H9 (cell line): ENCODE measurements at regions not wholly inside any gene's neighbourhood (a gene's known extent, or its start where the extent isn't known, plus 50 kb on each side); places are given as distances from the start of the nearest gene placed in this dataset.

Source experiments
- DNase-seq: peaks from one replicate; pipeline ENCODE4 v3.0.0-alpha.2; 2017
- H2AFZ ChIP-seq: one replicate; pipeline ENCODE4 v1.6.1; 2013; ENCODE audit warnings: mild to moderate bottlenecking, low read length, control low read depth, moderate library complexity
- H2AK5ac ChIP-seq: 2 replicates; pipeline ENCODE4 v1.6.1; 2013; ENCODE audit warnings: low read length, control low read depth, mixed read lengths; ENCODE audit not compliant: insufficient read length
- H2BK120ac ChIP-seq: one replicate; pipeline ENCODE4 v1.6.1; 2013; ENCODE audit warnings: low read depth, mild to moderate bottlenecking, low read length, control low read depth, inconsistent platforms; ENCODE audit not compliant: poor library complexity, severe bottlenecking
- H2BK12ac ChIP-seq: 2 replicates; pipeline ENCODE4 v1.6.1; 2013; ENCODE audit warnings: low read length, control low read depth, mixed read lengths, low read depth; ENCODE audit not compliant: insufficient read length
- H2BK15ac ChIP-seq: 2 replicates; pipeline ENCODE4 v1.6.1; 2013; ENCODE audit warnings: low read depth, low read length, control low read depth
- H2BK20ac ChIP-seq: one replicate; pipeline ENCODE4 v1.6.1; 2013; ENCODE audit warnings: low read depth, mild to moderate bottlenecking, low read length, control low read depth, inconsistent platforms; ENCODE audit not compliant: poor library complexity, severe bottlenecking
- H2BK5ac ChIP-seq: 2 replicates; pipeline ENCODE4 v1.6.1; 2013; ENCODE audit warnings: low read length, control low read depth, mixed read lengths; ENCODE audit not compliant: insufficient read length
- H3K14ac ChIP-seq: 2 replicates; pipeline ENCODE4 v1.6.1; 2013; ENCODE audit warnings: low read length, control low read depth; ENCODE audit not compliant: insufficient read depth
- H3K18ac ChIP-seq: 2 replicates; pipeline ENCODE4 v1.6.1; 2013; ENCODE audit warnings: low read depth, mild to moderate bottlenecking, mixed read lengths, low read length, control low read depth; ENCODE audit not compliant: insufficient read length
- H3K23ac ChIP-seq: 2 replicates; pipeline ENCODE4 v1.6.1; 2013; ENCODE audit warnings: low read length, control low read depth, mixed read lengths, low read depth; ENCODE audit not compliant: insufficient read length
- H3K23me2 ChIP-seq: 2 replicates; pipeline ENCODE4 v1.6.1; 2013; ENCODE audit warnings: low read depth, mild to moderate bottlenecking, mixed read lengths, low read length, control low read depth; ENCODE audit not compliant: insufficient read length, poor library complexity, severe bottlenecking
- H3K27ac ChIP-seq: 2 replicates; pipeline ENCODE4 v1.5.1; 2013; ENCODE audit warnings: low read length, control low read depth, mixed read lengths, low read depth; ENCODE audit not compliant: insufficient read length
- H3K27me3 ChIP-seq: 2 replicates; pipeline ENCODE4 v1.6.1; 2013; ENCODE audit warnings: low read length, control low read depth, inconsistent platforms; ENCODE audit not compliant: insufficient read depth
- H3K4ac ChIP-seq: 2 replicates; pipeline ENCODE4 v1.6.1; 2013; ENCODE audit warnings: low read depth, mild to moderate bottlenecking, control low read depth, inconsistent platforms, low read length, moderate library complexity
- H3K4me1 ChIP-seq: 2 replicates; pipeline ENCODE4 v1.6.1; 2013; ENCODE audit warnings: low read length, control low read depth, inconsistent platforms; ENCODE audit not compliant: insufficient read depth
- H3K4me2 ChIP-seq: 2 replicates; pipeline ENCODE4 v1.6.1; 2013; ENCODE audit warnings: low read length, control low read depth, mixed read lengths; ENCODE audit not compliant: insufficient read length, insufficient read depth
- H3K56ac ChIP-seq: 2 replicates; pipeline ENCODE4 v1.6.1; 2013; ENCODE audit warnings: low read depth, mild to moderate bottlenecking, mixed read lengths, low read length, control low read depth; ENCODE audit not compliant: insufficient read length
- H3K79me1 ChIP-seq: 2 replicates; pipeline ENCODE4 v1.6.1; 2013; ENCODE audit warnings: low read depth, mild to moderate bottlenecking, moderate library complexity, low read length, control low read depth, inconsistent platforms; ENCODE audit not compliant: insufficient read depth, poor library complexity, severe bottlenecking
- H3K79me2 ChIP-seq: 2 replicates; pipeline ENCODE4 v1.6.1; 2013; ENCODE audit warnings: low read length, control low read depth, inconsistent platforms; ENCODE audit not compliant: insufficient read depth
- H3K9ac ChIP-seq: 2 replicates; pipeline ENCODE4 v1.6.1; 2013; ENCODE audit warnings: low read length, control low read depth, mixed read lengths; ENCODE audit not compliant: insufficient read length; ENCODE audit errors: extremely low read depth
- H3K9me3 ChIP-seq: one replicate; pipeline ENCODE4 v1.6.1; 2013; ENCODE audit warnings: low read depth, low read length, inconsistent platforms; ENCODE audit not compliant: control insufficient read depth
- H3T11ph ChIP-seq: one replicate; pipeline ENCODE4 v1.6.1; 2013; ENCODE audit warnings: mild to moderate bottlenecking, low read length, control low read depth, inconsistent platforms
- H4K20me1 ChIP-seq: one replicate; pipeline ENCODE4 v1.6.1; 2013; ENCODE audit not compliant: control insufficient read depth, insufficient read length, insufficient read depth
- H4K5ac ChIP-seq: 2 replicates; pipeline ENCODE4 v1.6.1; 2013; ENCODE audit warnings: low read depth, mild to moderate bottlenecking, mixed read lengths, low read length, control low read depth; ENCODE audit not compliant: insufficient read length
- H4K8ac ChIP-seq: replicated peaks from 2 replicates; pipeline ENCODE4 v1.6.1; 2013; ENCODE audit warnings: low read length, control low read depth, mixed read lengths, low read depth; ENCODE audit not compliant: insufficient read length
- H4K91ac ChIP-seq: 2 replicates; pipeline ENCODE4 v1.6.1; 2013; ENCODE audit warnings: low read depth, mild to moderate bottlenecking, moderate library complexity, mixed read lengths, low read length, control low read depth; ENCODE audit not compliant: insufficient read length
- H3K27ac Mint-ChIP-seq, 3 experiments: 2 replicates in 2 of 3; 3 replicates in 1 of 3; pipeline ENCODE4 v1.8.0; 2020 to 2021; ENCODE audit warnings: mixed read lengths in 3 of 3, mild to moderate bottlenecking in 1 of 3, moderate library complexity in 1 of 3
- H3K27me3 Mint-ChIP-seq: 2 replicates; pipeline ENCODE4 v1.8.0; 2021; ENCODE audit warnings: low read depth, mild to moderate bottlenecking, moderate library complexity, mixed read lengths
- H3K36me3 Mint-ChIP-seq, 3 experiments: 2 replicates in 2 of 3; 3 replicates in 1 of 3; pipeline ENCODE4 v1.8.0; 2020 to 2021; ENCODE audit warnings: low read depth in 3 of 3, mixed read lengths in 3 of 3; ENCODE audit not compliant: insufficient read depth in 1 of 3
- H3K4me1 Mint-ChIP-seq, 2 experiments: 2 replicates each; pipeline ENCODE4 v1.8.0; 2020; ENCODE audit warnings: mixed read lengths in 2 of 2
- H3K4me3 Mint-ChIP-seq, 2 experiments: 2 replicates in 1 of 2; 3 replicates in 1 of 2; pipeline ENCODE4 v1.8.0; 2020 to 2021; ENCODE audit warnings: mild to moderate bottlenecking in 2 of 2, mixed read lengths in 2 of 2, moderate library complexity in 1 of 2
- H3K9me3 Mint-ChIP-seq, 2 experiments: 2 replicates in 1 of 2; 3 replicates in 1 of 2; pipeline ENCODE4 v1.8.0; 2020; ENCODE audit warnings: mild to moderate bottlenecking in 2 of 2, mixed read lengths in 2 of 2, moderate library complexity in 1 of 2
- CTCF ChIP-seq: fragments of 200-600 bp; sonication (generic); conservative IDR thresholded peaks from 3 replicates; pipeline ENCODE4 v1.8.0; 2021; ENCODE audit warnings: antibody characterized with exemption, mild to moderate bottlenecking
- WGBS: extraction: QIAGEN DNeasy Blood & Tissue Kit; methylation state at CpG from one replicate; pipeline ENCODE4 v1.1.7; 2013; ENCODE audit warnings: missing lambda C conversion rate, low lambda C conversion rate, mixed read lengths; ENCODE audit not compliant: insufficient read length; ENCODE audit errors: extremely low coverage; 5-methylcytosine and 5-hydroxymethylcytosine counted together

- Histone ChIP-seq H3K4ac (no peak overlapping the region), H3K79me2 (no peaks in the 10 kb centered on the region), H3K23me2 (no peaks in the 10 kb centered on the region), H2BK120ac (no peak overlapping the region), H3K27me3 (no peaks in the 10 kb centered on the region), H4K91ac (no peak overlapping the region), H3T11ph (no peak overlapping the region), H3K23ac (no peak overlapping the region), H3K79me1 (no peaks in the 10 kb centered on the region), H4K5ac (no peak overlapping the region), H3K4me2 (no peak overlapping the region), H3K9me3 (no peaks in the 10 kb centered on the region), H2AFZ (no peak overlapping the region), H4K20me1 (no peaks in the 10 kb centered on the region), H2BK12ac (no peak overlapping the region), H2BK5ac (no peak overlapping the region), H2AK5ac (no peak overlapping the region), H2BK20ac (no peak overlapping the region), H3K4me1 (no peaks in the 10 kb centered on the region), H2BK15ac (no peak overlapping the region), H3K27ac (no peak overlapping the region), H4K8ac (no peak overlapping the region), H3K9ac (no peak overlapping the region), H3K56ac (no peak overlapping the region), H3K14ac (no peak overlapping the region), H3K18ac (no peak overlapping the region)
- peaks cover 4% of the 10 kb centered on the region for H3K27me3 Mint-ChIP-seq
- TF ChIP-seq CTCF = no peak
- no peaks in the 10 kb centered on the region for H3K36me3 Mint-ChIP-seq
- H3K4me1 Mint-ChIP-seq = no peaks in the 10 kb centered on the region
- no peak for DNase-seq
- H3K9me3 Mint-ChIP-seq = peaks cover 0 to 4% of the 10 kb centered on the region in 2 experiments; a peak in 3 of 5 replicates
- no peak overlapping the region for H3K27ac Mint-ChIP-seq
- no CpG with 5 or more reads among the region's 6 CpGs for WGBS
- H3K4me3 Mint-ChIP-seq = no peak overlapping the region
Observed at GRCh38 chr20:60352596-60352995, 394.4 kb downstream of the CDH26 start.
